CD4-positive, CD25-positive, alpha-beta regulatory T cell (primary cell): ENCODE measurements at regions not wholly inside any gene's neighbourhood (a gene's known extent, or its start where the extent isn't known, plus 50 kb on each side); places are given as distances from the start of the nearest gene placed in this dataset.

Source experiments
- ATAC-seq, 2 donors: fragments of 150-1000 bp; cut with Tn5 transposase; one replicate each; pipeline ENCODE4 v1.10.0; 2021; ENCODE audit warnings: low read depth in 2 of 2, moderate number of reproducible peaks in 2 of 2, moderate library complexity in 1 of 2
- DNase-seq, 3 donors: peaks; one replicate each; pipeline versions ENCODE4 v3.0.0 to v3.0.0-alpha.2; 2012 to 2022; ENCODE audit warnings: mixed read lengths in 1 of 3
- H3K27ac ChIP-seq: one replicate; pipeline ENCODE4 v1.7.0; 2013; ENCODE audit warnings: mild to moderate bottlenecking, low read length; ENCODE audit not compliant: insufficient read depth, poor library complexity, severe bottlenecking
- H3K27me3 ChIP-seq: one replicate; pipeline ENCODE4 v1.7.0; 2013; ENCODE audit warnings: low read length; ENCODE audit not compliant: control insufficient read depth, insufficient read depth
- H3K36me3 ChIP-seq: one replicate; pipeline ENCODE4 v1.7.0; 2013; ENCODE audit warnings: mild to moderate bottlenecking, low read length, moderate library complexity; ENCODE audit not compliant: control insufficient read depth, insufficient read depth
- H3K4me1 ChIP-seq: 2 replicates; pipeline ENCODE4 v1.7.0; 2013; ENCODE audit warnings: mild to moderate bottlenecking, low read length; ENCODE audit not compliant: insufficient read depth, control insufficient read depth, poor library complexity, severe bottlenecking
- H3K4me3 ChIP-seq: one replicate; pipeline ENCODE4 v1.7.0; 2013; ENCODE audit warnings: low read depth, mild to moderate bottlenecking, low read length, moderate library complexity
- H3K9me3 ChIP-seq, 2 experiments: 1 replicate in 1 of 2; 2 replicates in 1 of 2; pipeline ENCODE4 v1.7.0; 2013; ENCODE audit warnings: low read length in 2 of 2, mild to moderate bottlenecking in 1 of 2, moderate library complexity in 1 of 2; ENCODE audit not compliant: control insufficient read depth in 2 of 2
- H3K27ac Mint-ChIP-seq, 3 donors: one replicate each; pipeline ENCODE4 v1.8.0; 2020 to 2022; ENCODE audit warnings: mild to moderate bottlenecking in 3 of 3, mixed read lengths in 3 of 3, moderate library complexity in 2 of 3
- H3K27me3 Mint-ChIP-seq: one replicate; pipeline ENCODE4 v1.8.0; 2022; ENCODE audit warnings: mild to moderate bottlenecking, mixed read lengths
- H3K36me3 Mint-ChIP-seq: one replicate; pipeline ENCODE4 v1.8.0; 2020; ENCODE audit warnings: mixed read lengths
- H3K4me1 Mint-ChIP-seq, 4 donors: one replicate each; pipeline ENCODE4 v1.8.0; 2020 to 2022; ENCODE audit warnings: mixed read lengths in 4 of 4, mild to moderate bottlenecking in 1 of 4
- H3K4me3 Mint-ChIP-seq, 4 donors: one replicate each; pipeline ENCODE4 v1.8.0; 2020 to 2022; ENCODE audit warnings: mild to moderate bottlenecking in 4 of 4, mixed read lengths in 4 of 4, moderate library complexity in 3 of 4
- H3K9me3 Mint-ChIP-seq, 7 donors: one replicate each; pipeline ENCODE4 v1.8.0; 2020 to 2022; ENCODE audit warnings: mixed read lengths in 7 of 7, mild to moderate bottlenecking in 3 of 7, moderate library complexity in 2 of 7

DNA sequence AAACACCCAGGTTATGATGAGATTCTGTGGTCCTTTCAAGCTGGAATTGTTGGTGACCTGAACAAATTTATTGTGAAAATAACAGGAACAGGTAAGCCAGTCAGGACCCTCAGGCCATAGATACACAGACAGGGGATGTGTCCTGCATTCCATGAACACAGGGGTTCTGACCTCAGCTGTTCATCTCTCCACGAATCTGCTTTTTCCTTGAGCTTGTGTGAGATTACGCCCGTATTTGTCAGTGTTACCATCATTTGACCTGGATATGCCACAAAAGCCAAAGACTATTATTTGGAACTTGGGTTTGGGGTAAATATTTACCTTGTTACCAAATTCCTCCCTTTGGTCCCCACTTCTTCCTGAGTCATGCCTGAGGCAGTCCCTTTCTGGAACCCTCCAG is 288.9 kb downstream of the PREX1 start:
- no peak overlapping the region for H3K27ac Mint-ChIP-seq
- peaks cover 1% of the 10 kb centered on the region for H3K27me3 ChIP-seq
- no peak overlapping the region for H3K27ac ChIP-seq
- H3K4me1 Mint-ChIP-seq, result no peaks in the 10 kb centered on the region
- no peak for DNase-seq
- peaks cover 14% of the 10 kb centered on the region for H3K27me3 Mint-ChIP-seq
- H3K4me3 Mint-ChIP-seq, result no peak overlapping the region
- H3K36me3 ChIP-seq, result no peaks in the 10 kb centered on the region
- H3K9me3 Mint-ChIP-seq, result peaks cover 0 to 4% (median 0%) of the 10 kb centered on the region in 7 donors
- no peaks in the 10 kb centered on the region for H3K9me3 ChIP-seq
- H3K4me1 ChIP-seq, result no peaks in the 10 kb centered on the region
- ATAC-seq, result no peak
- no peak overlapping the region for H3K4me3 ChIP-seq
- no peaks in the 10 kb centered on the region for H3K36me3 Mint-ChIP-seq

GRCh38 chr20:48538058-48538825 is 289.6 kb downstream of the PREX1 start:
- Histone ChIP-seq H3K27me3 (peaks cover 1% of the 10 kb centered on the region), H3K4me1 (no peaks in the 10 kb centered on the region), H3K9me3 (no peaks in the 10 kb centered on the region), H3K4me3 (no peak overlapping the region), H3K27ac (no peak overlapping the region), H3K36me3 (no peaks in the 10 kb centered on the region)
- Mint-ChIP-seq H3K4me1 (no peaks in the 10 kb centered on the region), H3K27ac (no peak overlapping the region), H3K27me3 (peaks cover 10% of the 10 kb centered on the region), H3K9me3 (peaks cover 0 to 4% (median 0%) of the 10 kb centered on the region in 7 donors), H3K36me3 (no peaks in the 10 kb centered on the region), H3K4me3 (no peak overlapping the region)
- ATAC-seq (no peak), DNase-seq (no peak)

- H3K4me3 Mint-ChIP-seq, result no peak overlapping the region
Measured at GRCh38 chr20:48536206-48536605, 291.6 kb downstream of the PREX1 start.

GRCh38 chr20:48535556-48535955 is 292.2 kb downstream of the PREX1 start:
- ATAC-seq, result no peak
- no peaks in the 10 kb centered on the region for H3K4me1 ChIP-seq
- H3K27ac ChIP-seq, result no peak overlapping the region
- Mint-ChIP-seq H3K9me3 (no peaks in the 10 kb centered on the region), H3K27me3 (peaks cover 7% of the 10 kb centered on the region), H3K4me1 (no peaks in the 10 kb centered on the region), H3K27ac (no peak overlapping the region), H3K4me3 (no peak overlapping the region), H3K36me3 (no peaks in the 10 kb centered on the region)
- H3K27me3 ChIP-seq, result peaks cover 1% of the 10 kb centered on the region
- H3K9me3 ChIP-seq, result no peaks in the 10 kb centered on the region
- H3K36me3 ChIP-seq, result no peaks in the 10 kb centered on the region
- no peak for DNase-seq
- H3K4me3 ChIP-seq, result no peak overlapping the region

More at GRCh38 chr20:48536206-48536605, 291.6 kb downstream of the PREX1 start:
- Histone ChIP-seq H3K36me3 (no peaks in the 10 kb centered on the region), H3K27me3 (peaks cover 1% of the 10 kb centered on the region), H3K9me3 (no peaks in the 10 kb centered on the region), H3K4me3 (no peak overlapping the region), H3K27ac (no peak overlapping the region), H3K4me1 (no peaks in the 10 kb centered on the region)
- Mint-ChIP-seq H3K4me1 (no peaks in the 10 kb centered on the region), H3K36me3 (no peaks in the 10 kb centered on the region), H3K27me3 (peaks cover 5% of the 10 kb centered on the region), H3K27ac (no peak overlapping the region), H3K9me3 (no peaks in the 10 kb centered on the region)
- DNase-seq, result no peak
- no peak for ATAC-seq

DNA sequence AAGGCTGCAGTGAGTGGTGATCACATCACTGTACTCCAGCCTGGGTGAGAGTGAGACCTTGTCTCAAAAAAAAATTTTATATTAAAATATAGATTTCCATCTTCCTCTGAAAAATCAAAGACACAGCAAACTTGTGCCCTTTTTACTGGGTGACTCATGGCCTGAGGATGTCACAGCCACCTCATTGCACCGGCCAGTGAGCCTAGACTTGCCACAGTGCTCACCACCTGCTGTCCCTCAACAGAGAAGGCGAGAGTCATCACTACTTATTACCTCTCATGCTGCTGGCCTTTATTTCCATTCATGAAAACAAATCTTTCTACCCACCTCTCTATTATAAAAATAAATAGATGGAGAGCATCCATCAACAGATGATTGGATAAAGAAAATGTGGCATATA is 295.8 kb downstream of the PREX1 start:
- no peaks in the 10 kb centered on the region for H3K4me1 Mint-ChIP-seq
- H3K36me3 Mint-ChIP-seq, result no peaks in the 10 kb centered on the region
- H3K27ac Mint-ChIP-seq, result no peak overlapping the region
- Histone ChIP-seq H3K36me3 (no peaks in the 10 kb centered on the region), H3K27me3 (no peaks in the 10 kb centered on the region), H3K4me1 (no peaks in the 10 kb centered on the region), H3K4me3 (no peak overlapping the region), H3K9me3 (no peaks in the 10 kb centered on the region), H3K27ac (no peak overlapping the region)
- DNase-seq (no peak), ATAC-seq (no peak)
- H3K27me3 Mint-ChIP-seq, result peaks cover 10% of the 10 kb centered on the region
- no peaks in the 10 kb centered on the region for H3K9me3 Mint-ChIP-seq
- H3K4me3 Mint-ChIP-seq, result no peak overlapping the region

DNA sequence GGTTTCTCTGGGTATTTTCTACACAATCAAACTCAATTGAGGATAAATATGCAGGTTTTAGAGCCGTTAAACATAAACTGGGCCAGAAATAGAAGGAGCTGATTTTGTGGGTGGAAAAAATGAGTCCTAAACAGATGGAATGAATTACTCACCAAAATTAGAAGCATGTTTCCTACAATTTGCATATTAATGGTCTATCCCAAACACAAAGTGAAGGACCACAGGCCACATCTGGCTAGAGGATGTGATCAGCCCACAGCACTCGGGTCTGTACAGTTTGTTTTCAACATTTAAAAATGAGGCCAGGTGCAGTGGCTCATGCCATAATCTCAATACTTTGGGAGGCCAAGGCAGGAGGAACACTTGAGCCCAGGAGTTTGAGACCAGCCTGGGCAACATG is 296.3 kb downstream of the PREX1 start:
- Mint-ChIP-seq H3K36me3 (no peaks in the 10 kb centered on the region), H3K4me3 (no peak overlapping the region), H3K27me3 (peaks cover 8% of the 10 kb centered on the region), H3K4me1 (no peaks in the 10 kb centered on the region), H3K27ac (no peak overlapping the region), H3K9me3 (no peaks in the 10 kb centered on the region)
- no peak for DNase-seq
- Histone ChIP-seq H3K36me3 (no peaks in the 10 kb centered on the region), H3K9me3 (no peaks in the 10 kb centered on the region), H3K27me3 (no peaks in the 10 kb centered on the region), H3K4me3 (no peak overlapping the region), H3K4me1 (no peaks in the 10 kb centered on the region), H3K27ac (no peak overlapping the region)
- ATAC-seq, result no peak

DNA sequence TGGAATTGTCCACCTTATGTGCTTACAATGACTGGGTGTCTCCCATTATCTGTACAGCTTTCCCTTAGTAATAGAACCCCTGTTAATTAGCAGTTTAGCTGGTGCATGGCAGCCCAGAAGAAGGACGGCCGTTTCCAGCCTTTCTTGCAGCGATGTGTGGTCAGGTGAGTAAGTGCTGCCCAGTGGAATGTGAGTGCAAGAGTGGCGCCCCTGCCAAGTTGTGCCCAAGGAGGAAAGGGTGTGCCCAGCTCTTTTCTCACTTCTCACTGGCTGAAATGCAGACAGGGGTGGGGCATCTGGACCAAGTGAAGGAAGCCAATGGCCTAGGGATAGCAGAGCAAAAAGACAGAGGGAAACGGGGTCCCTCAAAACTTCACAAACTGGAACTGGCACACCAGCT is 296.8 kb downstream of the PREX1 start:
- H3K36me3 ChIP-seq, result no peaks in the 10 kb centered on the region
- H3K4me1 ChIP-seq, result no peaks in the 10 kb centered on the region
- ATAC-seq, result no peak

GRCh38 chr20:48528346-48528745 is 299.5 kb downstream of the PREX1 start:
- no peak for DNase-seq
- Histone ChIP-seq H3K4me1 (no peaks in the 10 kb centered on the region), H3K27me3 (peaks cover 2% of the 10 kb centered on the region), H3K4me3 (no peak overlapping the region), H3K27ac (no peak overlapping the region), H3K9me3 (no peaks in the 10 kb centered on the region), H3K36me3 (no peaks in the 10 kb centered on the region)
- Mint-ChIP-seq H3K36me3 (no peaks in the 10 kb centered on the region), H3K27ac (no peak overlapping the region), H3K9me3 (no peaks in the 10 kb centered on the region), H3K4me3 (no peak overlapping the region), H3K27me3 (peaks cover 9% of the 10 kb centered on the region), H3K4me1 (no peaks in the 10 kb centered on the region)
- no peak for ATAC-seq

More for the DNA sequence above, 296.8 kb downstream of the PREX1 start:
- Mint-ChIP-seq H3K4me1 (no peaks in the 10 kb centered on the region), H3K27me3 (peaks cover 5% of the 10 kb centered on the region), H3K4me3 (no peak overlapping the region), H3K9me3 (no peaks in the 10 kb centered on the region), H3K36me3 (no peaks in the 10 kb centered on the region), H3K27ac (no peak overlapping the region)
- Histone ChIP-seq H3K27me3 (no peaks in the 10 kb centered on the region), H3K9me3 (no peaks in the 10 kb centered on the region), H3K4me3 (no peak overlapping the region), H3K27ac (no peak overlapping the region)
- DNase-seq, result no peak
